Skeletal muscle cell (primary cell): ENCODE measurements at regions not wholly inside any gene's neighbourhood (a gene's known extent, or its start where the extent isn't known, plus 50 kb on each side); places are given as distances from the start of the nearest gene placed in this dataset.
A peak's percentile ranks its signal among the peaks of the same experiment; 100 is the strongest.

Experiments
- DNase-seq: peaks from one replicate; pipeline ENCODE4 v3.0.0-alpha.2; 2010; ENCODE audit warnings: low read depth
- H3K4me3 ChIP-seq: 2 replicates; pipeline ENCODE4 v1.5.1; 2011; ENCODE audit warnings: low read depth, mild to moderate bottlenecking, control low read depth, low read length, moderate library complexity

- no peak overlapping the region for H3K4me3 ChIP-seq
- DNase-seq = no peak
These were observed 719.2 kb downstream of the OLFM4 start for GRCh38 chr13:53747825-53748224.

- no peak for DNase-seq
- H3K4me3 ChIP-seq = no peak overlapping the region
These were observed 720.7 kb downstream of the OLFM4 start for GRCh38 chr13:53749306-53749705.

- no peak overlapping the region for H3K4me3 ChIP-seq
- DNase-seq = no peak
These were observed 730.4 kb downstream of the OLFM4 start for GRCh38 chr13:53759016-53759415.

DNA sequence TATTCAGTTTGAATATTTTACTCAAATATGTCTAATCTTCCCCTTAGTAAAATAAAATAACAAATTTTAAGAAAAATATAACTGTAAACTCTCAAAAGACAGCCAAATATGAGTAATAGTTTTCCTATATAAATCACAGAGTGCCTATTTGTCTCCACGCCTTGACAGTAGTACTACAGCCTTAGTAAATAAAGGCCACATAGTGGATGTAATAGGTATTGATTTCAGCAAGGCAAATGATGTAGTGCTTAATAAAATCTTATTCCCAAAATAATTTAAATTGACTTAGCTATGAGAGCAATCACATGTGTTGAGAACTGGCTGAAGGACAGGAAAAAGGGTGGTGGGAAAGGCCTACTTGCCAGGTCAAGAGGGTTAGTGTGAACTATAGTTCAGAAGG, 747.2 kb downstream of the OLFM4 start:
- no peak overlapping the region for H3K4me3 ChIP-seq
- DNase-seq = no peak

- no peak for DNase-seq
- no peak overlapping the region for H3K4me3 ChIP-seq
These were observed 750.3 kb downstream of the OLFM4 start for GRCh38 chr13:53778937-53779336.

DNA sequence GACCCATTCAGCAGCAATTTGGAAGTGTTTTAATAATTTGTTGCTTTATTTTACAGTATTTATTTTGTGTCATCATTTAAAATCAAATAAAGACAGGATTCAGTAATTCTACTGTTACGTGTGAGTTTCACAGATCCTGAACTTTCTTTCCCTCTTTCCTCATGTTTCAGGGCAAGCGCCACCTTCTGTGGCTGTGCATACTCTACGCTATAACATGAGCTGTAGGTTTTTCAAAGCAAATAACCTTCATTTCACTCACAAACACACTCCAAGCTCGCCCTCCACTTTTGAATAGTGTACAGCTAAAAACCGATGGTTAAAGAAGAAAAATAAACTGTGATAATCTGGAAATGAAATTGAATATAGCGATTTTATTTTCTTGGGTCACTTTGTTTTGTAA, 753.3 kb downstream of the OLFM4 start:
- no peak for DNase-seq
- no peak overlapping the region for H3K4me3 ChIP-seq

GRCh38 chr13:53782488-53782961, 753.9 kb downstream of the OLFM4 start:
- peak overlapping the region; percentile 19 for H3K4me3 ChIP-seq
- peak; percentile 6 for DNase-seq

DNA sequence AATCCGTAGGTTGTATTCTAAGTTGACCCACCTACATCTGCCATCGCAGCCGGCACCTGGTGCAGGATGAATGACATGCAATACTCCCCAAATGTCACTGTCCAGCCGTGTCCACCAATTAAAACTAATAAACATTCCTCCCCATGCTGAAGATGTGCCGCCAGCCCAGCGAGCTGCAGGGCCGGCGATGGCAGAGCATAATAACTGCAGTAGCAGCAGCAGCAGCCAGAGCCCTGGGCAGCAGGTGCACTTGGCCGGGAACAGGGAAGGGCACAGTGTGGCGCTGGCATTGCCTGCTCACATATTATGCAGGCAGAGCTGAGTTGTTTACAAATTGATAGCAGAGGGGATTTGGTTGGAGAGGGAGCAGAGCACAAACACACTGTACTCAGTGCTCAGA, 754.9 kb downstream of the OLFM4 start:
- H3K4me3 ChIP-seq = no peak overlapping the region
- no peak for DNase-seq

GRCh38 chr13:53788286-53788685, 759.7 kb downstream of the OLFM4 start:
- DNase-seq = no peak
- no peak overlapping the region for H3K4me3 ChIP-seq

GRCh38 chr13:53800011-53800410, 771.4 kb downstream of the OLFM4 start:
- DNase-seq = no peak

DNA sequence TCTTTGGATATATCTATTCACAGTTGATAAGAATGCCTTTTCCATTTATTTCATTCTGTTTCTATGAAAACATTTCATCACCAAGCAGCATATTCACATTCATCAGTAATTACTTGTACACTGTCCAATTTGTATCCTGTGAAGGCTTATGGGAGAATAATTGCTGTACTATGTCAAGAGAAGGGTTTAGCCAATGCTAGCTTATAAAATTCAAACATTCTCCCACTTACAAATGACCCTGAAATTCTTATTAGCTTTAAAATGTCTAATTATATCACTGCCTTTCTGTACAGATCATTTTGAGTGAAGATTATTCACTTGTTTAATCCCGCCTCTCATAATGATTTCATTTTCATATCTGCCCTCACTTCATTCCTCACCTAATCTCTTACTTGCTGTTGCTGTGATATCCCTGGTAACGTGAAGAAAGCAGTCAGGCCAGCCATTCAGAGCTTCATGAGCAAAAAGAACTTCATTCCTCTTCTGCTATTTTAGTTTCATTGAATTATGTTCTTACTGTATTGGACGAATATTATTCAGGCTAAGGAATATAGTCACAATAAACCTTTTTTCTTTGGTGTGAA, 778.7 kb downstream of the OLFM4 start:
- H3K4me3 ChIP-seq = no peak overlapping the region
- no peak for DNase-seq

More at GRCh38 chr13:53800011-53800410, 771.4 kb downstream of the OLFM4 start:
- no peak overlapping the region for H3K4me3 ChIP-seq

GRCh38 chr13:53821632-53822031, 793.0 kb downstream of the OLFM4 start:
- DNase-seq = no peak
- no peak overlapping the region for H3K4me3 ChIP-seq

- DNase-seq = no peak
- H3K4me3 ChIP-seq = no peak overlapping the region
These were observed 793.5 kb downstream of the OLFM4 start for GRCh38 chr13:53822136-53822535.

DNA sequence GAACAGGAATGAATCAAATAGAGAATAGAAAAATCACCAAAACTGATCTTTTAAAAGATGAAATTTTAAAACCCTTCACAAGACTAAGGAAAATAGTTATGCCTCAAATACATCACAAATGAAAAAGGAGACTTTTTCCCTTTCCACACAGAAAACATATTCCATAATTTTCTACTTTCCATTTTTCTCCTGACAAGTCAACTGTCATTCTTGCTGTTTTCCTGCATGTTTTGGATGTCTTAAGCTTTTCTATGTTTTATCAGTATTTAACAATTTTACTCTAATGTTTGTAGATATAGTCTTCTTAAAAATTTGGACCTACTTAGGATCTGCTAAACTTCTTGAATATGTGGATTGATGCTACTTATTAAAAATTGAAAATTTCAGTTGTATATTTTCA, 810.8 kb downstream of the OLFM4 start:
- no peak for DNase-seq

DNA sequence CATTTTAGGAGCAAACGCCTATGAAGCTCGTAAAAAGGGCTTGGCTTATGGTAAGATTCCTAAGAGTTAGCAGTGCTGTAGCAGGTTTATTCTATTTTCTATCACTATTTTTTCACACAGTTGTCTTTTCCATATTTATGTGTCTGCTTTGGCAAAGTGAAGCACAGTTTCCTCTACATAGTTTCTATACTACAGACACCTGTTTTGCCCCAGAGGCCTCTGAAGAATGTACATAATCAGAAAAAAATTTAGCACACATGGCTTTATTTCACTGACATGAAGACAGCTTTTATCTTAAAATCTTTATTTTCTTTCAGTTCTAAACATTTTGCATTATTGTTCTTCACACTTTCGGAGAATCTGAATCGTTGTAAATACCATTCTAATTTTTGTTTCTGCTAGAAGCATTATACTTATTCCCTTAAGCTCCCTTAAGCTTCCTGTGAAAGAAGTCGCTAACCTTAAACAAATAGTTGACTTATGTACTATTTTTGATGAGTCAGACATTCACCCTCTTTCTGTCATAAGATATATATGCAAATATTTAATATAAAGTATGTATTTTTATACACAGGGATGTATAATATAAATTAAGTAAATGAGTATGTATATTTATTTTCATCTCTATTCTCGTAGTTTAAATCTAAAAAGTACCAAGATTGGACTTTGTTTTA, 816.0 kb downstream of the OLFM4 start:
- no peak overlapping the region for H3K4me3 ChIP-seq
- DNase-seq = no peak

More for the DNA sequence above, 810.8 kb downstream of the OLFM4 start:
- H3K4me3 ChIP-seq = no peak overlapping the region

DNA sequence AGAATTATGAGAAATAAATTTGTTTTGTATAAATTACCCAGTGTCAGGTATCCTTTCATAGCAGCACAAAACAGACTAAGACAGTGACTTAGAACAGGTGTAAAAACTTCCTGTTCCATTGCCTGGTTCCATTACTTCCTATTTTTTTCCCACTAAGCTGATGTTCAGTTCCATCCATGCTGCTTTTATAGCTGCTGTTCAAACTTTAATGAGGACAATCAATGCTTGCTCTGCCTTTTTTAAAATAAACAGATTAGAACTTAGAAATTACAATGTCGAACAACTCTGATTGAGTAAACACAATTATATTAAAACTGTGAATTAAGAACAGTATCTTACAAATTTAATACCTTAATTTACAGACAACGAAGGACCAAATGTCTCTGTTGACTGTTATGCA, 818.9 kb downstream of the OLFM4 start:
- DNase-seq = no peak
- no peak overlapping the region for H3K4me3 ChIP-seq

DNA sequence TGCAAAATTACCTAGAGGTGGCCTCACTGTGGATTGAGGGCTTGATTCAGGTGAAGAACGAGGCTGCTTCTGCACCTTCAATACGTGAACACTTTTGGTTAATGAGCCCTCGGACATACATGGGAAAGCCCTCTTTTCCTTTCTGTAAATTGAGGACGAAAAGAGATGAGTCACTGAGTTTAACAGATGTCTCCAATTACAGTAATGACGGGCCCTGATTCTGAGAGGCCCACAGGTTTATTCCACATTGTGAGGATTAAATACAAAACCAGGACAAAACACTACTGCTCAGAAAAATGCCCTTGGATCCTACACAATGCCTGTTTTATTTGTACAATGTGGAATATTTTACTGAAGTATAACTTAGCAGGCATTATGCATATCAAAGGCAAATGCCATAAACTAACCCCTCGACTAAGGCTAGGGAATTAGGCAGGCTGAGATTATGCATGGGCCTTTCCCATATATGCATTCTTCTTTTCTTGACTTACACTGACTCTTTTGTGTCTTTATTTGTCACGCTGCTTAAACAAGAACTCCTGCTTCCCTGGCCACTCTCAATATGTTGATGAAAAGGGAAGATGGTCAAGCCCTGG, 819.9 kb downstream of the OLFM4 start:
- no peak for DNase-seq
- no peak overlapping the region for H3K4me3 ChIP-seq

DNA sequence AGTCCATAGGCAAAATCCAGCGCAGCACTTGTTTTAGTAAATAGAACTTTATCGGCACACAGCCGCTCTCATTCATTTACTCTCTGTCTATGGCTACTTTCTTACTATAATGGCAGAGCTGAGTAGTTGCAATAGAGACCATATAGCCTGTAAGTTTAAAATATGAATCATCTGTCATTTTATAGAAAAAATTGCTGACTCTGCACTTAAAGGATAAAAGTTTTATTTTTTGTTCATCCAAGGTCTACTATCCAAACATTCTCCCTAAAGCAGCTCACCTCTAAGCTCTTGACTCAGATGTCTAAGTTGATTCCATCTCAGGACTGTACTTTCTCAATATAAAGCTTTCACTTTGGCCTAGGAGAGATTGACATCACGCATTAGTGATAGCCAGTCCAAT, 825.7 kb downstream of the OLFM4 start:
- no peak overlapping the region for H3K4me3 ChIP-seq
- no peak for DNase-seq

DNA sequence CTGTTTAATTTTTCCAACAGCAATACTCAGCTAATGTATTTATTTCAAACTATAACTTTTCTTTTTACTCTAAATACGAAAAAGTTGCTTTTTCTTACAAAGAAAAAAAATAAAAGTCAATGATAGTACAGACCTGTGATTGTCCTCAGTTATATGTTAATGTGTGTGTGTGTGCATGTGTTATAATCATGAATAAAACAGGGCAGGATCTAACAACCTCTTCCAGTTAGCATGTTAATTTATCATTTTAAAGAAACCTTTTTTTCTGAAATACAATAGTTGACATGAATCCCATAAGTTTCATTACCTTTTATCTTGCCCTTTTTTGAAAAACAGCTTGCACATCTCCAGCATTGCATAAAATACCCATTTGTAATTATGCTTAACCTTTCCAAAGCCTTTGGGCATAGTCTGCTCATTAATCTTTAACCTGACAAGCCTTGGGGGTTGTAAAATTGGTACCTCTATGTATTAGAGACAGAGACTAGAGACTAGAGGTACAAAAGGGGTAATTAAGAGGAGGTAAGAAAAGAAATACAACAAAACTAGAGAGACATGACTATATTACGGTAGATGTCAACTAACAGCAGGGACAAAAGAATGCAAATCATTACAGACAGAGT, 828.1 kb downstream of the OLFM4 start:
- no peak overlapping the region for H3K4me3 ChIP-seq
- DNase-seq = no peak

- H3K4me3 ChIP-seq = no peak overlapping the region
- no peak for DNase-seq
These were observed 834.9 kb downstream of the OLFM4 start for GRCh38 chr13:53863520-53863919.

DNA sequence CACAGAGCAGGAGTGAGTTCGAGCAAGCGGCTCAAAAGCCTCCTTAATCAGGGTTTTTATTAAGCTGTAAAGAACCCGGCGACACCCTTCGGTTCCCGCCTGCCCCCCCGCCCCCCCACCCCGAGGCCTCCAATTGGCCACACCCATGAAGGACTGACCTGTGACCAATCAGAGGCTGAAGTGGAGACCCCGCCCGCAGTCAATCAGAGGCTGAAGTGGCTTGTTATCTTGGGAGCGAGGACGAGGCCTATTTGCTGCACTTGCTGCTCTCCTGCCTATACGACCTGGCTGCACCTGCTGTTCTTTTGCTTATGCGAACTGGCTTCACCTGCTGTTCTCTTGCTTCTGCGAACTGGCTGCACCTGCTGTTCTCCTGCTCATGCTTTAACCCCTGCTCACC, 844.9 kb downstream of the OLFM4 start:
- no peak overlapping the region for H3K4me3 ChIP-seq
- DNase-seq = no peak
